DOHH2 (cell line): ENCODE measurements at regions not wholly inside any gene's neighbourhood (a gene's known extent, or its start where the extent isn't known, plus 50 kb on each side); places are given as distances from the start of the nearest gene placed in this dataset.

Experiments used
- EZH2phosphoT487 ChIP-seq: fragments of 200-600 bp; sonication (generic); IDR thresholded peaks from 2 replicates; pipeline ENCODE4 v1.6.1; 2017; ENCODE audit warnings: borderline replicate concordance, mild to moderate bottlenecking, antibody characterized with exemption, low read length, moderate library complexity, mixed read lengths
- TF ChIP-seq, protein P1 (sequence below): fragments of 200-600 bp; sonication (generic); IDR thresholded peaks from one replicate; pipeline ENCODE4 v1.5.1; 2014; ENCODE audit warnings: antibody characterized with exemption, mild to moderate bottlenecking, low read depth, low read length; ENCODE audit not compliant: poor library complexity, severe bottlenecking

- TF ChIP-seq, protein P1, sequence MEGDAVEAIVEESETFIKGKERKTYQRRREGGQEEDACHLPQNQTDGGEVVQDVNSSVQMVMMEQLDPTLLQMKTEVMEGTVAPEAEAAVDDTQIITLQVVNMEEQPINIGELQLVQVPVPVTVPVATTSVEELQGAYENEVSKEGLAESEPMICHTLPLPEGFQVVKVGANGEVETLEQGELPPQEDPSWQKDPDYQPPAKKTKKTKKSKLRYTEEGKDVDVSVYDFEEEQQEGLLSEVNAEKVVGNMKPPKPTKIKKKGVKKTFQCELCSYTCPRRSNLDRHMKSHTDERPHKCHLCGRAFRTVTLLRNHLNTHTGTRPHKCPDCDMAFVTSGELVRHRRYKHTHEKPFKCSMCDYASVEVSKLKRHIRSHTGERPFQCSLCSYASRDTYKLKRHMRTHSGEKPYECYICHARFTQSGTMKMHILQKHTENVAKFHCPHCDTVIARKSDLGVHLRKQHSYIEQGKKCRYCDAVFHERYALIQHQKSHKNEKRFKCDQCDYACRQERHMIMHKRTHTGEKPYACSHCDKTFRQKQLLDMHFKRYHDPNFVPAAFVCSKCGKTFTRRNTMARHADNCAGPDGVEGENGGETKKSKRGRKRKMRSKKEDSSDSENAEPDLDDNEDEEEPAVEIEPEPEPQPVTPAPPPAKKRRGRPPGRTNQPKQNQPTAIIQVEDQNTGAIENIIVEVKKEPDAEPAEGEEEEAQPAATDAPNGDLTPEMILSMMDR = no peak
- TF ChIP-seq EZH2phosphoT487 = no peak
These were observed 140.3 kb upstream of the CSF3R start for GRCh38 chr1:36622741-36623648.
